ENCODE measurements at regions not wholly inside any gene's neighbourhood (a gene's known extent, or its start where the extent isn't known, plus 50 kb on each side); places are given as distances from the start of the nearest gene placed in this dataset.

DNA sequence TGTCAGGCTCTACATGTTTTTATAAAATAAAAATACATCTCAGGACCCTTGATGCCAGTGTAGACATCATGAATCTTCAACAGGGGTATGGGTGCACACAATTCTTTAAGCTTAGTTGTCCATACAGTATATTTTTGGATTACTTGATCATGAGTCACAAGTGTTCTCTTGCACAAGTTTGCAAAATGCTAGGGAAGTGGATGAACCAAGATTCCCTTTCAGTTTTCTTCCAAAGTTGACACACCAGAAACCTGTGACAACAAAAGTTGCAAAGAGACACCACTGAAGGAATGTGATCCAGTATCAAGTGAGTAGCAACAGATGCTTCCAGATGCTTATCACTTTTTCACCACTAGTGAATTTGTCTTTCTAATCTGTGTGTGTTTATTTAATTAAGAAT is 1021.2 kb downstream of the PCDH7 start:
- no peak for TF ChIP-seq POLR2A (IDR thresholded peaks at IDR 0.05; ENCODE audit: low read length)
- TF ChIP-seq GATA1 (IDR thresholded peaks at IDR 0.05; ENCODE audit: low read depth, low read length) = no peak
